ENCODE measurements at regions not wholly inside any gene's neighbourhood (a gene's known extent, or its start where the extent isn't known, plus 50 kb on each side); places are given as distances from the start of the nearest gene placed in this dataset.

GRCh38 chr2:156099382-156099781, 233.1 kb downstream of the NR4A2 start:
- H3K27me3 Mint-ChIP-seq: no peaks in the 10 kb centered on the region

GRCh38 chr2:156098506-156098905, 234.0 kb downstream of the NR4A2 start:
- Mint-ChIP-seq H3K4me1 (no peaks in the 10 kb centered on the region), H3K9me3 (no peaks in the 10 kb centered on the region), H3K36me3 (no peaks in the 10 kb centered on the region), H3K27ac (no peak overlapping the region), H3K4me3 (no peak overlapping the region), H3K27me3 (no peaks in the 10 kb centered on the region)
- ATAC-seq (replicated peaks): no peak
- DNase-seq: no peak

More at GRCh38 chr2:156099382-156099781, 233.1 kb downstream of the NR4A2 start:
- H3K27ac Mint-ChIP-seq: no peak overlapping the region
- H3K9me3 Mint-ChIP-seq: no peaks in the 10 kb centered on the region
- no peaks in the 10 kb centered on the region for H3K36me3 Mint-ChIP-seq
- no peak overlapping the region for H3K4me3 Mint-ChIP-seq
- DNase-seq: no peak
- no peak for ATAC-seq (replicated peaks)
- H3K4me1 Mint-ChIP-seq: no peaks in the 10 kb centered on the region

GRCh38 chr2:156088587-156088986, 243.9 kb downstream of the NR4A2 start:
- Mint-ChIP-seq H3K4me1 (no peaks in the 10 kb centered on the region), H3K27me3 (no peaks in the 10 kb centered on the region), H3K27ac (no peak overlapping the region), H3K4me3 (no peak overlapping the region), H3K9me3 (no peaks in the 10 kb centered on the region), H3K36me3 (no peaks in the 10 kb centered on the region)
- no peak for ATAC-seq (replicated peaks)
- no peak for DNase-seq

- Mint-ChIP-seq H3K9me3 (no peaks in the 10 kb centered on the region), H3K36me3 (no peaks in the 10 kb centered on the region), H3K4me3 (no peak overlapping the region), H3K27me3 (no peaks in the 10 kb centered on the region), H3K27ac (no peak overlapping the region), H3K4me1 (no peaks in the 10 kb centered on the region)
- ATAC-seq (replicated peaks) (no peak), DNase-seq (no peak)
These were observed 244.6 kb downstream of the NR4A2 start for GRCh38 chr2:156087875-156088274.

- Mint-ChIP-seq H3K4me1 (no peaks in the 10 kb centered on the region), H3K9me3 (peaks cover 3 to 6% of the 10 kb centered on the region in 2 donors), H3K4me3 (no peak overlapping the region), H3K27ac (no peak overlapping the region), H3K36me3 (no peaks in the 10 kb centered on the region), H3K27me3 (no peaks in the 10 kb centered on the region)
- ATAC-seq (replicated peaks) (no peak), DNase-seq (no peak)
These were observed 248.6 kb downstream of the NR4A2 start for GRCh38 chr2:156083763-156084493.

GRCh38 chr2:156079845-156080244, 252.7 kb downstream of the NR4A2 start:
- ATAC-seq (replicated peaks): no peak
- Mint-ChIP-seq H3K9me3 (peaks cover 3 to 6% of the 10 kb centered on the region in 2 donors), H3K27ac (no peak overlapping the region)

GRCh38 chr2:156077041-156077742, 255.3 kb downstream of the NR4A2 start:
- DNase-seq (no peak), ATAC-seq (replicated peaks) (no peak)
- Mint-ChIP-seq H3K4me3 (no peak overlapping the region), H3K4me1 (no peaks in the 10 kb centered on the region), H3K9me3 (peaks cover 3 to 6% of the 10 kb centered on the region in 2 donors), H3K27me3 (no peaks in the 10 kb centered on the region), H3K27ac (no peak overlapping the region), H3K36me3 (no peaks in the 10 kb centered on the region)

More at GRCh38 chr2:156079845-156080244, 252.7 kb downstream of the NR4A2 start:
- H3K27me3 Mint-ChIP-seq: no peaks in the 10 kb centered on the region
- no peak overlapping the region for H3K4me3 Mint-ChIP-seq
- no peak for DNase-seq
- H3K4me1 Mint-ChIP-seq: no peaks in the 10 kb centered on the region
- H3K36me3 Mint-ChIP-seq: no peaks in the 10 kb centered on the region

GRCh38 chr2:156065912-156066311, 266.6 kb downstream of the NR4A2 start:
- H3K4me1 Mint-ChIP-seq: no peaks in the 10 kb centered on the region
- DNase-seq (no peak), ATAC-seq (replicated peaks) (no peak)
- no peak overlapping the region for H3K4me3 Mint-ChIP-seq
- no peaks in the 10 kb centered on the region for H3K36me3 Mint-ChIP-seq
- H3K27me3 Mint-ChIP-seq: no peaks in the 10 kb centered on the region
- H3K27ac Mint-ChIP-seq: no peak overlapping the region
- no peaks in the 10 kb centered on the region for H3K9me3 Mint-ChIP-seq

GRCh38 chr2:156064540-156064939, 268.0 kb downstream of the NR4A2 start:
- Mint-ChIP-seq H3K9me3 (no peaks in the 10 kb centered on the region), H3K4me3 (no peak overlapping the region), H3K4me1 (no peaks in the 10 kb centered on the region), H3K27ac (no peak overlapping the region), H3K36me3 (no peaks in the 10 kb centered on the region), H3K27me3 (peaks cover 0 to 2% of the 10 kb centered on the region in 2 donors)
- ATAC-seq (replicated peaks): no peak
- no peak for DNase-seq

GRCh38 chr2:156057647-156058046, 274.9 kb downstream of the NR4A2 start:
- no peaks in the 10 kb centered on the region for H3K36me3 Mint-ChIP-seq

GRCh38 chr2:156054983-156055382, 277.5 kb downstream of the NR4A2 start:
- ATAC-seq (replicated peaks): no peak
- H3K9me3 Mint-ChIP-seq: peaks cover 0 to under 1% of the 10 kb centered on the region in 2 donors

More at GRCh38 chr2:156057647-156058046, 274.9 kb downstream of the NR4A2 start:
- DNase-seq (no peak), ATAC-seq (replicated peaks) (no peak)
- Mint-ChIP-seq H3K27me3 (peaks cover 0 to 4% of the 10 kb centered on the region in 2 donors), H3K9me3 (no peaks in the 10 kb centered on the region), H3K4me1 (no peaks in the 10 kb centered on the region), H3K4me3 (no peak overlapping the region), H3K27ac (no peak overlapping the region)

GRCh38 chr2:156046900-156047299, 285.6 kb downstream of the NR4A2 start:
- Mint-ChIP-seq H3K27me3 (no peaks in the 10 kb centered on the region), H3K9me3 (peaks cover 0 to 8% of the 10 kb centered on the region in 2 donors), H3K27ac (no peak overlapping the region), H3K4me3 (no peak overlapping the region), H3K36me3 (no peaks in the 10 kb centered on the region), H3K4me1 (no peaks in the 10 kb centered on the region)
- DNase-seq (no peak), ATAC-seq (replicated peaks) (no peak)

More at GRCh38 chr2:156054983-156055382, 277.5 kb downstream of the NR4A2 start:
- Mint-ChIP-seq H3K27me3 (peaks cover 0 to 4% of the 10 kb centered on the region in 2 donors), H3K36me3 (no peaks in the 10 kb centered on the region), H3K27ac (no peak overlapping the region), H3K4me3 (no peak overlapping the region), H3K4me1 (no peaks in the 10 kb centered on the region)
- no peak for DNase-seq

GRCh38 chr2:156042895-156043294, 289.6 kb downstream of the NR4A2 start:
- no peaks in the 10 kb centered on the region for H3K27me3 Mint-ChIP-seq
- ATAC-seq (replicated peaks): no peak

GRCh38 chr2:156038021-156038420, 294.5 kb downstream of the NR4A2 start:
- Mint-ChIP-seq H3K27ac (no peak overlapping the region), H3K36me3 (no peaks in the 10 kb centered on the region), H3K4me3 (no peak overlapping the region), H3K27me3 (no peaks in the 10 kb centered on the region), H3K9me3 (peaks cover 0 to 4% of the 10 kb centered on the region in 2 donors), H3K4me1 (no peaks in the 10 kb centered on the region)
- DNase-seq (no peak), ATAC-seq (replicated peaks) (peak in 1 of 2 donors; percentile 19)

More at GRCh38 chr2:156042895-156043294, 289.6 kb downstream of the NR4A2 start:
- Mint-ChIP-seq H3K36me3 (no peaks in the 10 kb centered on the region), H3K27ac (no peak overlapping the region), H3K4me1 (no peaks in the 10 kb centered on the region), H3K4me3 (no peak overlapping the region), H3K9me3 (peaks cover 0 to 4% of the 10 kb centered on the region in 2 donors)
- DNase-seq: no peak

- Mint-ChIP-seq H3K36me3 (no peaks in the 10 kb centered on the region), H3K4me1 (no peaks in the 10 kb centered on the region), H3K27ac (no peak overlapping the region), H3K27me3 (no peaks in the 10 kb centered on the region), H3K9me3 (peaks cover 0 to 2% of the 10 kb centered on the region in 2 donors), H3K4me3 (no peak overlapping the region)
- ATAC-seq (replicated peaks) (no peak), DNase-seq (no peak)
These were observed 295.0 kb downstream of the NR4A2 start for GRCh38 chr2:156037482-156037881.

All from stimulated activated naive B cell treated with anti-CD40 and anti-IgM and Interleukin-4, amounts not matched to agents 10 μg/mL and 1 μg/mL and 100 μg/mL, for 72 hours (primary cell).